HG02840 (cell line): ENCODE measurements at regions not wholly inside any gene's neighbourhood (a gene's known extent, or its start where the extent isn't known, plus 50 kb on each side); places are given as distances from the start of the nearest gene placed in this dataset.

ENCODE experiments used
- ATAC-seq: cut with Tn5 transposase; IDR thresholded peaks from one replicate; pipeline ENCODE4 v1.9.1; 2021; ENCODE audit warnings: mild to moderate bottlenecking, moderate library complexity, moderate number of reproducible peaks; ENCODE audit not compliant: unreplicated experiment, low FRiP score

GRCh38 chr18:77501266-77501665, 251.6 kb downstream of the GALR1 start:
- ATAC-seq = no peak

GRCh38 chr18:77505499-77505898, 255.9 kb downstream of the GALR1 start:
- ATAC-seq = no peak

GRCh38 chr18:77512152-77512551, 262.5 kb downstream of the GALR1 start:
- ATAC-seq = no peak

- ATAC-seq = no peak
Observed at GRCh38 chr18:77517901-77518300, 268.3 kb downstream of the GALR1 start.

- no peak for ATAC-seq
Observed at GRCh38 chr18:77520767-77521166, 271.1 kb downstream of the GALR1 start.

- no peak for ATAC-seq
Observed at GRCh38 chr18:77522051-77522675, 272.5 kb downstream of the GALR1 start.

- no peak for ATAC-seq
Observed at GRCh38 chr18:77524909-77525308, 275.3 kb downstream of the GALR1 start.

- no peak for ATAC-seq
Observed at GRCh38 chr18:77526962-77527361, 277.3 kb downstream of the GALR1 start.

- ATAC-seq = no peak
Observed at GRCh38 chr18:77528872-77529271, 279.2 kb downstream of the GALR1 start.

GRCh38 chr18:77529492-77530176, 280.0 kb downstream of the GALR1 start:
- ATAC-seq = no peak

- no peak for ATAC-seq
Observed at GRCh38 chr18:77530732-77531131, 281.1 kb downstream of the GALR1 start.

- ATAC-seq = no peak
Observed at GRCh38 chr18:77539860-77540259, 290.2 kb downstream of the GALR1 start.

- no peak for ATAC-seq
Observed at GRCh38 chr18:77544792-77545191, 295.1 kb downstream of the GALR1 start.

- ATAC-seq = no peak
Observed at GRCh38 chr18:77547757-77548156, 298.1 kb downstream of the GALR1 start.

- no peak for ATAC-seq
Observed at GRCh38 chr18:77548790-77549420, 299.3 kb downstream of the GALR1 start.

- ATAC-seq = no peak
Observed at GRCh38 chr18:77550625-77551024, 301.0 kb downstream of the GALR1 start.

GRCh38 chr18:77551055-77551454, 301.4 kb downstream of the GALR1 start:
- no peak for ATAC-seq

- ATAC-seq = no peak
Observed at GRCh38 chr18:77552945-77553344, 303.3 kb downstream of the GALR1 start.

- no peak for ATAC-seq
Observed at GRCh38 chr18:77554061-77554460, 304.4 kb downstream of the GALR1 start.

GRCh38 chr18:77557046-77557587, 307.5 kb downstream of the GALR1 start:
- no peak for ATAC-seq

- no peak for ATAC-seq
Observed at GRCh38 chr18:77559274-77559910, 309.7 kb downstream of the GALR1 start.
